ENCODE measurements at regions not wholly inside any gene's neighbourhood (a gene's known extent, or its start where the extent isn't known, plus 50 kb on each side); places are given as distances from the start of the nearest gene placed in this dataset.

- Histone ChIP-seq H3K27ac (no peak overlapping the region), H3K4me3 (no peak overlapping the region), H3K4me1 (peaks cover 26% of the 10 kb centered on the region), H3K9me3 (no peaks in the 10 kb centered on the region), H3K4me2 (no peak overlapping the region)
- ChIA-PET CTCF (no interaction called here), POLR2A (no interaction called here)
- FAIRE-seq (no peak), DNase-seq (ENCODE audit: low read depth in 1 of 2, low spot score in 1 of 2) (no peak), ATAC-seq (no peak)
- 79% methylated on average over 5 of the region's 5 CpGs for WGBS (ENCODE audit: missing lambda C conversion rate)
- no peak for TF ChIP-seq TP53 (CRISPR knock-in tag; IDR thresholded peaks at IDR 0.05)
- no peak for TF ChIP-seq TFCP2L1 (CRISPR knock-in tag; IDR thresholded peaks at IDR 0.05)
- no peak for TF ChIP-seq CBX2 (IDR thresholded peaks at IDR 0.05; ENCODE audit: borderline replicate concordance, low read depth)
- no peak for TF ChIP-seq EP300 (IDR thresholded peaks at IDR 0.05)
- TF ChIP-seq RCOR1 (IDR thresholded peaks at IDR 0.05; ENCODE audit: low read depth, low read length) = no peak
- no peak for TF ChIP-seq PHF8 (IDR thresholded peaks at IDR 0.05; ENCODE audit: borderline replicate concordance, low read depth)
- no peak for TF ChIP-seq JUNB (IDR thresholded peaks at IDR 0.05)
Observed at GRCh38 chr3:187838016-187838540, 92.8 kb upstream of the BCL6 start.

- 59% methylated on average over 5 of the region's 5 CpGs for WGBS (ENCODE audit: missing lambda C conversion rate)
- no peak for DNase-seq (ENCODE audit: low read depth in 1 of 2, low spot score in 1 of 2)
- ChIA-PET CTCF (no interaction called here), POLR2A (no interaction called here)
- H3K27ac ChIP-seq = peak overlapping the region in 1 of 2 experiments; percentile 24; a peak in 1 of 6 replicates
- H3K4me3 ChIP-seq = no peak overlapping the region
- H3K4me1 ChIP-seq = peaks cover 26% of the 10 kb centered on the region
- FAIRE-seq = no peak
- H3K4me2 ChIP-seq = no peak overlapping the region
- TF ChIP-seq ZNF302 (CRISPR knock-in tag; IDR thresholded peaks at IDR 0.05) = no peak
- TF ChIP-seq PBX3 (IDR thresholded peaks at IDR 0.05) = no peak
- TF ChIP-seq NFE2L2 (conservative IDR thresholded peaks at IDR 0.05; ENCODE audit: low read length) = no peak
- TF ChIP-seq RFX5 (IDR thresholded peaks at IDR 0.05) = no peak
- no peak for TF ChIP-seq RCOR1 (IDR thresholded peaks at IDR 0.05; ENCODE audit: low read depth, low read length)
- no peak for TF ChIP-seq HOXA7 (CRISPR knock-in tag; IDR thresholded peaks at IDR 0.05)
- TF ChIP-seq JUNB (IDR thresholded peaks at IDR 0.05) = no peak
- no peak for ATAC-seq
- H3K9me3 ChIP-seq = no peaks in the 10 kb centered on the region
Observed at GRCh38 chr3:187839422-187839821, 94.2 kb upstream of the BCL6 start.

GRCh38 chr3:187840856-187841255 is 95.6 kb upstream of the BCL6 start:
- peak overlapping the region in 1 of 2 experiments; percentile 64; a peak in 3 of 6 replicates for H3K27ac ChIP-seq
- no peak for TF ChIP-seq ZNF302 (CRISPR knock-in tag; IDR thresholded peaks at IDR 0.05)
- TF ChIP-seq FOSL2 (IDR thresholded peaks at IDR 0.05) = no peak
- no peak for TF ChIP-seq FOSL2 (CRISPR knock-in tag; IDR thresholded peaks at IDR 0.05)
- no peak for TF ChIP-seq HOXB5 (CRISPR knock-in tag; IDR thresholded peaks at IDR 0.05)
- TF ChIP-seq BHLHE40 (IDR thresholded peaks at IDR 0.05; ENCODE audit: low read depth, low read length) = no peak
- TF ChIP-seq CHD2 (IDR thresholded peaks at IDR 0.05; ENCODE audit: low read length, partially characterized antibody) = no peak
- TF ChIP-seq POLR2A (IDR thresholded peaks at IDR 0.05; ENCODE audit: low read length) = no peak
- TF ChIP-seq CEBPB (IDR thresholded peaks at IDR 0.05) = no peak
- TF ChIP-seq POLR2AphosphoS2 (conservative IDR thresholded peaks at IDR 0.05; ENCODE audit: low read length) = no peak
- TF ChIP-seq ESRRA (IDR thresholded peaks at IDR 0.05; ENCODE audit: borderline replicate concordance, low read length) = no peak
- TF ChIP-seq NR3C1 (IDR thresholded peaks at IDR 0.05) = no peak
- TF ChIP-seq JUN (IDR thresholded peaks at IDR 0.05) = no peak
- TF ChIP-seq ZFP36 (IDR thresholded peaks at IDR 0.05; ENCODE audit: borderline replicate concordance, partially characterized antibody) = no peak
- TF ChIP-seq CBX8 (IDR thresholded peaks at IDR 0.05) = no peak
- no peak for TF ChIP-seq GATA3 (IDR thresholded peaks at IDR 0.05; ENCODE audit: borderline replicate concordance)
- TF ChIP-seq EHF (CRISPR knock-in tag; IDR thresholded peaks at IDR 0.05) = no peak
- no peak for TF ChIP-seq HMGXB4 (CRISPR knock-in tag; IDR thresholded peaks at IDR 0.05; ENCODE audit: borderline replicate concordance)
- no peak for TF ChIP-seq NPAS2 (CRISPR knock-in tag; IDR thresholded peaks at IDR 0.05; ENCODE audit: borderline replicate concordance)
- no peak for TF ChIP-seq ZSCAN20 (CRISPR knock-in tag; IDR thresholded peaks at IDR 0.05)
- no peak for TF ChIP-seq KDM1A (IDR thresholded peaks at IDR 0.05; ENCODE audit: low read depth)
- no peak for TF ChIP-seq HES2 (IDR thresholded peaks at IDR 0.05)
- no peaks in the 10 kb centered on the region for H3K9me3 ChIP-seq
- H3K4me1 ChIP-seq = peaks cover 26% of the 10 kb centered on the region
- DNase-seq (ENCODE audit: low read depth in 1 of 2, low spot score in 1 of 2) = no peak
- FAIRE-seq = no peak
- no peak overlapping the region for H3K4me3 ChIP-seq
- CTCF ChIA-PET = no interaction called here
- no peak for ATAC-seq
- H3K4me2 ChIP-seq = no peak overlapping the region; the same call in 2 of the 3 replicates
- 89% methylated on average over 2 of the region's 2 CpGs for WGBS (ENCODE audit: missing lambda C conversion rate)
- POLR2A ChIA-PET = no interaction called here

Data from A549 (cell line).